Neural cell (in vitro differentiated cells): ENCODE measurements at regions not wholly inside any gene's neighbourhood (a gene's known extent, or its start where the extent isn't known, plus 50 kb on each side); places are given as distances from the start of the nearest gene placed in this dataset.

Experiments
- POLR2AphosphoS5 ChIP-seq: IDR thresholded peaks from 2 replicates; pipeline ENCODE4 v1.6.1; 2012
- TAF1 ChIP-seq: IDR thresholded peaks from 2 replicates; pipeline ENCODE4 v1.6.1; 2012; ENCODE audit warnings: low read depth

DNA sequence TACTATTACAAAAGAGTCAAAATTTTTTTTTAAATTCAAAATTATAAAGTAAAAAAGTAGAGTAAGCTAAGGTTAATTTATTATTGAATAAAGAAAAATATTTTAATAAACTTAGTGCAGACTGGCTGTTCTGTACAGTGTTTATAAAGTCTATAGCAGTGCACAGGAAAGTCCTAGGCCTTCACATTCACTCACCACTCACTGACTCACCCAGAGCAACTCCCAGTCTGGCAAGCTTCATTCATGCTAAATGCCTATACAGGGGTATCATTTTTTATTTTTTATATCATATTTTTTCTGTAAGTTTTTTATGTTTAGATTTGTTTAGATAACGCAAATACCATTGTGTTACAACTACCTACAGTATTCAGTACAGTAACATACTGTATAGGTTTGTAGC, 700.7 kb upstream of the GRAMD2B start:
- no peak for TF ChIP-seq POLR2AphosphoS5
- no peak for TF ChIP-seq TAF1
